H9 (cell line): ENCODE measurements at regions not wholly inside any gene's neighbourhood (a gene's known extent, or its start where the extent isn't known, plus 50 kb on each side); places are given as distances from the start of the nearest gene placed in this dataset.

Experiments
- DNase-seq: peaks from one replicate; pipeline ENCODE4 v3.0.0-alpha.2; 2017
- H2AFZ ChIP-seq: one replicate; pipeline ENCODE4 v1.6.1; 2013; ENCODE audit warnings: mild to moderate bottlenecking, low read length, control low read depth, moderate library complexity
- H2AK5ac ChIP-seq: 2 replicates; pipeline ENCODE4 v1.6.1; 2013; ENCODE audit warnings: low read length, control low read depth, mixed read lengths; ENCODE audit not compliant: insufficient read length
- H2BK120ac ChIP-seq: one replicate; pipeline ENCODE4 v1.6.1; 2013; ENCODE audit warnings: low read depth, mild to moderate bottlenecking, low read length, control low read depth, inconsistent platforms; ENCODE audit not compliant: poor library complexity, severe bottlenecking
- H2BK12ac ChIP-seq: 2 replicates; pipeline ENCODE4 v1.6.1; 2013; ENCODE audit warnings: low read length, control low read depth, mixed read lengths, low read depth; ENCODE audit not compliant: insufficient read length
- H2BK15ac ChIP-seq: 2 replicates; pipeline ENCODE4 v1.6.1; 2013; ENCODE audit warnings: low read depth, low read length, control low read depth
- H2BK20ac ChIP-seq: one replicate; pipeline ENCODE4 v1.6.1; 2013; ENCODE audit warnings: low read depth, mild to moderate bottlenecking, low read length, control low read depth, inconsistent platforms; ENCODE audit not compliant: poor library complexity, severe bottlenecking
- H2BK5ac ChIP-seq: 2 replicates; pipeline ENCODE4 v1.6.1; 2013; ENCODE audit warnings: low read length, control low read depth, mixed read lengths; ENCODE audit not compliant: insufficient read length
- H3K14ac ChIP-seq: 2 replicates; pipeline ENCODE4 v1.6.1; 2013; ENCODE audit warnings: low read length, control low read depth; ENCODE audit not compliant: insufficient read depth
- H3K18ac ChIP-seq: 2 replicates; pipeline ENCODE4 v1.6.1; 2013; ENCODE audit warnings: low read depth, mild to moderate bottlenecking, mixed read lengths, low read length, control low read depth; ENCODE audit not compliant: insufficient read length
- H3K23ac ChIP-seq: 2 replicates; pipeline ENCODE4 v1.6.1; 2013; ENCODE audit warnings: low read length, control low read depth, mixed read lengths, low read depth; ENCODE audit not compliant: insufficient read length
- H3K23me2 ChIP-seq: 2 replicates; pipeline ENCODE4 v1.6.1; 2013; ENCODE audit warnings: low read depth, mild to moderate bottlenecking, mixed read lengths, low read length, control low read depth; ENCODE audit not compliant: insufficient read length, poor library complexity, severe bottlenecking
- H3K27ac ChIP-seq: 2 replicates; pipeline ENCODE4 v1.5.1; 2013; ENCODE audit warnings: low read length, control low read depth, mixed read lengths, low read depth; ENCODE audit not compliant: insufficient read length
- H3K27me3 ChIP-seq: 2 replicates; pipeline ENCODE4 v1.6.1; 2013; ENCODE audit warnings: low read length, control low read depth, inconsistent platforms; ENCODE audit not compliant: insufficient read depth
- H3K4ac ChIP-seq: 2 replicates; pipeline ENCODE4 v1.6.1; 2013; ENCODE audit warnings: low read depth, mild to moderate bottlenecking, control low read depth, inconsistent platforms, low read length, moderate library complexity
- H3K4me1 ChIP-seq: 2 replicates; pipeline ENCODE4 v1.6.1; 2013; ENCODE audit warnings: low read length, control low read depth, inconsistent platforms; ENCODE audit not compliant: insufficient read depth
- H3K4me2 ChIP-seq: 2 replicates; pipeline ENCODE4 v1.6.1; 2013; ENCODE audit warnings: low read length, control low read depth, mixed read lengths; ENCODE audit not compliant: insufficient read length, insufficient read depth
- H3K56ac ChIP-seq: 2 replicates; pipeline ENCODE4 v1.6.1; 2013; ENCODE audit warnings: low read depth, mild to moderate bottlenecking, mixed read lengths, low read length, control low read depth; ENCODE audit not compliant: insufficient read length
- H3K79me1 ChIP-seq: 2 replicates; pipeline ENCODE4 v1.6.1; 2013; ENCODE audit warnings: low read depth, mild to moderate bottlenecking, moderate library complexity, low read length, control low read depth, inconsistent platforms; ENCODE audit not compliant: insufficient read depth, poor library complexity, severe bottlenecking
- H3K79me2 ChIP-seq: 2 replicates; pipeline ENCODE4 v1.6.1; 2013; ENCODE audit warnings: low read length, control low read depth, inconsistent platforms; ENCODE audit not compliant: insufficient read depth
- H3K9ac ChIP-seq: 2 replicates; pipeline ENCODE4 v1.6.1; 2013; ENCODE audit warnings: low read length, control low read depth, mixed read lengths; ENCODE audit not compliant: insufficient read length; ENCODE audit errors: extremely low read depth
- H3K9me3 ChIP-seq: one replicate; pipeline ENCODE4 v1.6.1; 2013; ENCODE audit warnings: low read depth, low read length, inconsistent platforms; ENCODE audit not compliant: control insufficient read depth
- H3T11ph ChIP-seq: one replicate; pipeline ENCODE4 v1.6.1; 2013; ENCODE audit warnings: mild to moderate bottlenecking, low read length, control low read depth, inconsistent platforms
- H4K20me1 ChIP-seq: one replicate; pipeline ENCODE4 v1.6.1; 2013; ENCODE audit not compliant: control insufficient read depth, insufficient read length, insufficient read depth
- H4K5ac ChIP-seq: 2 replicates; pipeline ENCODE4 v1.6.1; 2013; ENCODE audit warnings: low read depth, mild to moderate bottlenecking, mixed read lengths, low read length, control low read depth; ENCODE audit not compliant: insufficient read length
- H4K8ac ChIP-seq: replicated peaks from 2 replicates; pipeline ENCODE4 v1.6.1; 2013; ENCODE audit warnings: low read length, control low read depth, mixed read lengths, low read depth; ENCODE audit not compliant: insufficient read length
- H4K91ac ChIP-seq: 2 replicates; pipeline ENCODE4 v1.6.1; 2013; ENCODE audit warnings: low read depth, mild to moderate bottlenecking, moderate library complexity, mixed read lengths, low read length, control low read depth; ENCODE audit not compliant: insufficient read length
- H3K27ac Mint-ChIP-seq, 3 experiments: 2 replicates in 2 of 3; 3 replicates in 1 of 3; pipeline ENCODE4 v1.8.0; 2020 to 2021; ENCODE audit warnings: mixed read lengths in 3 of 3, mild to moderate bottlenecking in 1 of 3, moderate library complexity in 1 of 3
- H3K27me3 Mint-ChIP-seq: 2 replicates; pipeline ENCODE4 v1.8.0; 2021; ENCODE audit warnings: low read depth, mild to moderate bottlenecking, moderate library complexity, mixed read lengths
- H3K36me3 Mint-ChIP-seq, 3 experiments: 2 replicates in 2 of 3; 3 replicates in 1 of 3; pipeline ENCODE4 v1.8.0; 2020 to 2021; ENCODE audit warnings: low read depth in 3 of 3, mixed read lengths in 3 of 3; ENCODE audit not compliant: insufficient read depth in 1 of 3
- H3K4me1 Mint-ChIP-seq, 2 experiments: 2 replicates each; pipeline ENCODE4 v1.8.0; 2020; ENCODE audit warnings: mixed read lengths in 2 of 2
- H3K4me3 Mint-ChIP-seq, 2 experiments: 2 replicates in 1 of 2; 3 replicates in 1 of 2; pipeline ENCODE4 v1.8.0; 2020 to 2021; ENCODE audit warnings: mild to moderate bottlenecking in 2 of 2, mixed read lengths in 2 of 2, moderate library complexity in 1 of 2
- H3K9me3 Mint-ChIP-seq, 2 experiments: 2 replicates in 1 of 2; 3 replicates in 1 of 2; pipeline ENCODE4 v1.8.0; 2020; ENCODE audit warnings: mild to moderate bottlenecking in 2 of 2, mixed read lengths in 2 of 2, moderate library complexity in 1 of 2
- CTCF ChIP-seq: fragments of 200-600 bp; sonication (generic); conservative IDR thresholded peaks from 3 replicates; pipeline ENCODE4 v1.8.0; 2021; ENCODE audit warnings: antibody characterized with exemption, mild to moderate bottlenecking
- WGBS: extraction: QIAGEN DNeasy Blood & Tissue Kit; methylation state at CpG from one replicate; pipeline ENCODE4 v1.1.7; 2013; ENCODE audit warnings: missing lambda C conversion rate, low lambda C conversion rate, mixed read lengths; ENCODE audit not compliant: insufficient read length; ENCODE audit errors: extremely low coverage; 5-methylcytosine and 5-hydroxymethylcytosine counted together

GRCh38 chr5:91875196-91875779 lies 492.2 kb upstream of the ARRDC3 start:
- no peak for DNase-seq

More at GRCh38 chr5:91875196-91875779, 492.2 kb upstream of the ARRDC3 start:
- Histone ChIP-seq H2BK12ac (no peak overlapping the region), H3K18ac (no peak overlapping the region), H4K20me1 (no peaks in the 10 kb centered on the region), H3K79me2 (no peaks in the 10 kb centered on the region), H4K91ac (no peak overlapping the region), H2AK5ac (no peak overlapping the region), H3K56ac (no peak overlapping the region), H3K4me2 (no peak overlapping the region), H2BK20ac (no peak overlapping the region), H3K4ac (no peak overlapping the region), H3K79me1 (no peaks in the 10 kb centered on the region), H3K27ac (no peak overlapping the region), H3K23me2 (no peaks in the 10 kb centered on the region), H3T11ph (no peak overlapping the region), H3K4me1 (peaks cover 2% of the 10 kb centered on the region; the same call in 1 of the 2 replicates), H2BK5ac (no peak overlapping the region), H3K9ac (no peak overlapping the region), H3K9me3 (no peaks in the 10 kb centered on the region), H2BK120ac (no peak overlapping the region), H3K27me3 (no peaks in the 10 kb centered on the region), H2BK15ac (no peak overlapping the region), H3K23ac (no peak overlapping the region), H4K5ac (no peak overlapping the region), H2AFZ (no peak overlapping the region), H3K14ac (no peak overlapping the region; the same call in 1 of the 2 replicates), H4K8ac (no peak overlapping the region)
- Mint-ChIP-seq H3K27me3 (no peaks in the 10 kb centered on the region), H3K27ac (peak overlapping the region; percentile 9 to 54 (median 12); a peak in 4 of 7 replicates), H3K9me3 (no peaks in the 10 kb centered on the region; a peak in 1 of 5 replicates), H3K4me1 (peaks cover 9 to 10% of the 10 kb centered on the region in 2 experiments), H3K36me3 (no peaks in the 10 kb centered on the region; a peak in 2 of 7 replicates), H3K4me3 (no peak overlapping the region)
- WGBS, result no CpG with 5 or more reads among the region's 9 CpGs
- no peak for TF ChIP-seq CTCF
